ENCODE measurements at regions not wholly inside any gene's neighbourhood (a gene's known extent, or its start where the extent isn't known, plus 50 kb on each side); places are given as distances from the start of the nearest gene placed in this dataset.
"Not testable (repeated sequence)": the region's sequence is repeated elsewhere in the genome, so short reads cannot be mapped to it uniquely, and the experiment has no call there.

DNA sequence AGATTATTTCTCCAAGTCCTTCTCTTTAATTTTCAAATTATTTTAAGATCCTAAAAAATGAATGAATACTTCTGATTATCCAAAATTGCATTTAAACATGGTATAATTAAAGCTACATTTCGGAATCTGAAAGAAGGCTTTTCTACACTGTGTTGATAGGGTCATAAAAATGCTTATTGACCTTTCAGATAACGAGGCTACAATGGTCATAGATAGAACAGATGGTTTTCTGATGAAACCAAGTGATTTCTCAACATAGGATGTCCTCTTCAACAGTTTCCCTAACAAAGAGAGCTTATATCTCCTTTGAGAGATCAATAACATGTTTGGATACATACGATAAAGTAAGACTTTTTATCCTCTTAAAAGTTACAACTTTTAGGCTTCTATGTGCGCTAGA is 201.1 kb downstream of the PTH2R start:
- TF ChIP-seq, protein P1, sequence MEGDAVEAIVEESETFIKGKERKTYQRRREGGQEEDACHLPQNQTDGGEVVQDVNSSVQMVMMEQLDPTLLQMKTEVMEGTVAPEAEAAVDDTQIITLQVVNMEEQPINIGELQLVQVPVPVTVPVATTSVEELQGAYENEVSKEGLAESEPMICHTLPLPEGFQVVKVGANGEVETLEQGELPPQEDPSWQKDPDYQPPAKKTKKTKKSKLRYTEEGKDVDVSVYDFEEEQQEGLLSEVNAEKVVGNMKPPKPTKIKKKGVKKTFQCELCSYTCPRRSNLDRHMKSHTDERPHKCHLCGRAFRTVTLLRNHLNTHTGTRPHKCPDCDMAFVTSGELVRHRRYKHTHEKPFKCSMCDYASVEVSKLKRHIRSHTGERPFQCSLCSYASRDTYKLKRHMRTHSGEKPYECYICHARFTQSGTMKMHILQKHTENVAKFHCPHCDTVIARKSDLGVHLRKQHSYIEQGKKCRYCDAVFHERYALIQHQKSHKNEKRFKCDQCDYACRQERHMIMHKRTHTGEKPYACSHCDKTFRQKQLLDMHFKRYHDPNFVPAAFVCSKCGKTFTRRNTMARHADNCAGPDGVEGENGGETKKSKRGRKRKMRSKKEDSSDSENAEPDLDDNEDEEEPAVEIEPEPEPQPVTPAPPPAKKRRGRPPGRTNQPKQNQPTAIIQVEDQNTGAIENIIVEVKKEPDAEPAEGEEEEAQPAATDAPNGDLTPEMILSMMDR (IDR thresholded peaks at IDR 0.05; ENCODE audit: borderline replicate concordance, insufficient read depth, low read depth, low read length) = no peak
- H3K4me3 ChIP-seq (ENCODE audit: low read depth, low read length) = no peak overlapping the region

- TF ChIP-seq, protein P1 (IDR thresholded peaks at IDR 0.05; ENCODE audit: borderline replicate concordance, insufficient read depth, low read depth, low read length) = no peak
- no peak overlapping the region for H3K4me3 ChIP-seq (ENCODE audit: low read depth, low read length)
Observed at GRCh38 chr2:208608122-208608835, 201.7 kb downstream of the PTH2R start.

- TF ChIP-seq, protein P1 (IDR thresholded peaks at IDR 0.05; ENCODE audit: borderline replicate concordance, insufficient read depth, low read depth, low read length) = no peak
Observed at GRCh38 chr2:208609166-208609804, 202.7 kb downstream of the PTH2R start.

DNA sequence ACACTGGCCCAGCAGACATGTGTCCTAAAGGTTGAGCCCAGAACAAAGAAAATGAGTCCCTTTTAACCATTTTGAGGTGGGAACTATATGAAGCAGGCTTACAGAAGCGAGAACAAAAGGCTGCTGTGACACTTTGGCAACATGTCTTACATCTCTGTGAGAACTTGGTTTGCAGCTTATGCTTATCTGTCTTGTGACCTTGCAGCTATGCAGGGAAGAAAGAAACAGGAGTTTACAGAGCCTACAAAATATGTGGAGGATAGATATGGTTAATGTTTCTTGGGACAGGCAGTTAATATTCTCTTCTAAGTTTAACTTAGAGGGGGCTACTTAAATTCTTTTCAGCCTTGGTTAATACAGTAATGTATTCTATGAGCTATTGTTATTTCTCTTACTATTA is 209.1 kb downstream of the PTH2R start:
- H3K4me3 ChIP-seq (ENCODE audit: low read depth, low read length) = not testable (repeated sequence)

More at GRCh38 chr2:208609166-208609804, 202.7 kb downstream of the PTH2R start:
- H3K4me3 ChIP-seq (ENCODE audit: low read depth, low read length) = no peak overlapping the region

GRCh38 chr2:208618220-208618619 is 211.6 kb downstream of the PTH2R start:
- TF ChIP-seq, protein P1 (IDR thresholded peaks at IDR 0.05; ENCODE audit: borderline replicate concordance, insufficient read depth, low read depth, low read length) = no peak
- no peak overlapping the region for H3K4me3 ChIP-seq (ENCODE audit: low read depth, low read length)

- H3K4me3 ChIP-seq (ENCODE audit: low read depth, low read length) = no peak overlapping the region
- TF ChIP-seq, protein P1 (IDR thresholded peaks at IDR 0.05; ENCODE audit: borderline replicate concordance, insufficient read depth, low read depth, low read length) = no peak
Observed at GRCh38 chr2:208619993-208620392, 213.4 kb downstream of the PTH2R start.

DNA sequence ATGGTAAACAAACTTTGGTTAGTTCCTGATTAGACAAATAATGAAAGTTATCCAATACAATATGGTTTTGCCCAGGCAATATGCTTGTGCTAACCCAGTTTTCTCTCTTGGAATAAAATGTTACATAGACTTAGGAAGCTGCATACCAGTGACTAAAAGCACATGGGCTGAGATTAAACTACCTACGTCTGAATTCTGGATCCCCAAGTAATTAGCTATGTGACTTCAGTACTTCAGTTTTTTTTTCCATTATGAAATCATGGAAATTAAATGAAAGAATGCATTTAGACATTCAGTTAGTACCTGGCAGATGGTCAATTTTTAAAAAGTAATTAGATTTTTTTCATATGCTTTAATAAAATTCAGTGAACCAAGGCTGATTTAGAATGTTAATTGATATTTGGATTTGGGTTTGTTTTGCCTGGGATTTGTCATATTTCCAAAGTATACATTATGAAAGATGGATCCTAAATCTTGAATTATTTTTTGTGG is 213.9 kb downstream of the PTH2R start:
- no peak overlapping the region for H3K4me3 ChIP-seq (ENCODE audit: low read depth, low read length)
- TF ChIP-seq, protein P1 (IDR thresholded peaks at IDR 0.05; ENCODE audit: borderline replicate concordance, insufficient read depth, low read depth, low read length) = no peak

Measured in GM12875 (cell line).